Body of pancreas (tissue), 4 donors: ENCODE measurements at regions not wholly inside any gene's neighbourhood (a gene's known extent, or its start where the extent isn't known, plus 50 kb on each side); places are given as distances from the start of the nearest gene placed in this dataset.

Experiments used
- POLR2A ChIP-seq, 3 donors: fragments of 450-650 bp; IDR thresholded peaks; one replicate each; pipeline ENCODE4 v1.6.1; 2016; ENCODE audit warnings: antibody characterized with exemption in 3 of 3, mild to moderate bottlenecking in 2 of 3
- TF ChIP-seq, protein P1 (sequence below), 7 experiments: fragments of 450-650 bp in 4 of 7; fragments of 200-600 bp in 3 of 7; sonication (generic) in 3 of 7; IDR thresholded peaks; one replicate each; pipeline ENCODE4 v1.5.1; 2016 to 2019; ENCODE audit warnings: antibody characterized with exemption in 7 of 7

DNA sequence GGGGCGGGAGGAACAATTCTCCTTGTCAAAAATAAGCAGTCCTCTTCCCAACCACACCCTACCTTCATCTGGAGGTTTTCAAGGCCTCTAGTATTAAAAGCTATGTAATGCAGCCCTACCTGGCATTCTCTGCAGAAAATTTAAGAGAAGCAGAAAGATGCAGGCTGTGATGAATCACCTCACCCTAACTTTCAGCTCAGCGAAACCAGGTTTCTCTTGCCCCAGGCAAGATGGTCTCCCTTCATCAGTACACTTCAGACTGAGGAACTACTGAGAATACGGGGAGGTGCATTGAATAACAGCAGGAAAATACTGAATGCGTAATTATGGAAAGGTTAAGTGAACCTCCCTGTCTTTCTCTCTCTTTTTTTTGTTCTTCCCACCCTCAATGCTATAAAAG lies 437.6 kb upstream of the KLF12 start:
- TF ChIP-seq, protein P1, sequence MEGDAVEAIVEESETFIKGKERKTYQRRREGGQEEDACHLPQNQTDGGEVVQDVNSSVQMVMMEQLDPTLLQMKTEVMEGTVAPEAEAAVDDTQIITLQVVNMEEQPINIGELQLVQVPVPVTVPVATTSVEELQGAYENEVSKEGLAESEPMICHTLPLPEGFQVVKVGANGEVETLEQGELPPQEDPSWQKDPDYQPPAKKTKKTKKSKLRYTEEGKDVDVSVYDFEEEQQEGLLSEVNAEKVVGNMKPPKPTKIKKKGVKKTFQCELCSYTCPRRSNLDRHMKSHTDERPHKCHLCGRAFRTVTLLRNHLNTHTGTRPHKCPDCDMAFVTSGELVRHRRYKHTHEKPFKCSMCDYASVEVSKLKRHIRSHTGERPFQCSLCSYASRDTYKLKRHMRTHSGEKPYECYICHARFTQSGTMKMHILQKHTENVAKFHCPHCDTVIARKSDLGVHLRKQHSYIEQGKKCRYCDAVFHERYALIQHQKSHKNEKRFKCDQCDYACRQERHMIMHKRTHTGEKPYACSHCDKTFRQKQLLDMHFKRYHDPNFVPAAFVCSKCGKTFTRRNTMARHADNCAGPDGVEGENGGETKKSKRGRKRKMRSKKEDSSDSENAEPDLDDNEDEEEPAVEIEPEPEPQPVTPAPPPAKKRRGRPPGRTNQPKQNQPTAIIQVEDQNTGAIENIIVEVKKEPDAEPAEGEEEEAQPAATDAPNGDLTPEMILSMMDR (IDR thresholded peaks at IDR 0.05), result no peak
- no peak for TF ChIP-seq POLR2A (IDR thresholded peaks at IDR 0.05)
